Hematopoietic multipotent progenitor cell treated with erythropoietin and hydrocortisone succinate and interleukin-3 and kit ligand, for 8 days (in vitro differentiated cells): ENCODE measurements at regions not wholly inside any gene's neighbourhood (a gene's known extent, or its start where the extent isn't known, plus 50 kb on each side); places are given as distances from the start of the nearest gene placed in this dataset.

Experiments used
- DNase-seq: peaks from one replicate; pipeline ENCODE4 v3.0.0-alpha.2; 2015

GRCh38 chr2:6685447-6685846, 180.3 kb downstream of the CMPK2 start:
- DNase-seq: no peak

DNA sequence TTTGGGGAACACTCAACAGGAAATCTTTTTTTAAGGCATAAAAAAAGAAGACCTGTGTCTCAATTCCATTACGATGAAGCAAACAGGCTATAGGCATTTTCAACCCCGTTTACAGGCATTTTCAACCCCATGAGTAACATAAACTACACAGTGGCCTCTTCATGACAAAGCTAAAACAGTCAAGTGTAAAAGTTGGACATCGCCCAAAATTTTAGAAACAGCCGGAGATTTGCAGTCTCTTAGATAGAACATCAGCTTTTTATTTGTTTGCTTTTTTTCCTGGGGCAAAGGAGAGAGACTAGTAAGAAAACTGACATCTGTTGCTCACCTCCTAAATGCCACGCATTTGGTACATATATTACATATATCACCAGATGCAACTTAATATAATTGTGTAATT, 173.7 kb downstream of the CMPK2 start:
- no peak for DNase-seq

- no peak for DNase-seq
These were observed 172.9 kb downstream of the CMPK2 start for GRCh38 chr2:6692819-6693218.

- DNase-seq: no peak
These were observed 171.2 kb downstream of the CMPK2 start for GRCh38 chr2:6694555-6694954.

DNA sequence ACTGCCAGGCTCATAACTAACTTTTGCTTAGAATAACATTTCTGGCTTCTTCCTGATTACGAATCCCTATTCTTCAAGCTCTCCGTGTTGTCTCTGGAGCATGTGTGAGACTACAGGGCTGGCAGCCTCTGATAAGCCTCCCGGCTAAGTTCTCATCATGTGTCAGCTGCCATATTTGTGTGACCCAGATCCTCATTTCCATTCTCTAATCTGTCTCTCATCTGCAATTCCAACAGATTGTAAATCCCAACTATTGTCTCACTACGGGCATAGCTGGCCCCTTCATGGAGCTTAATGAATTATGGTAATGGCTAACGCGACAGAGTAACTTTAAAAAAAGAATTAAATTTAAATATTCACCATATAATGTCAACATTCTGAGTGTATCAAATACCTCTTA, 165.4 kb downstream of the CMPK2 start:
- DNase-seq: no peak

DNA sequence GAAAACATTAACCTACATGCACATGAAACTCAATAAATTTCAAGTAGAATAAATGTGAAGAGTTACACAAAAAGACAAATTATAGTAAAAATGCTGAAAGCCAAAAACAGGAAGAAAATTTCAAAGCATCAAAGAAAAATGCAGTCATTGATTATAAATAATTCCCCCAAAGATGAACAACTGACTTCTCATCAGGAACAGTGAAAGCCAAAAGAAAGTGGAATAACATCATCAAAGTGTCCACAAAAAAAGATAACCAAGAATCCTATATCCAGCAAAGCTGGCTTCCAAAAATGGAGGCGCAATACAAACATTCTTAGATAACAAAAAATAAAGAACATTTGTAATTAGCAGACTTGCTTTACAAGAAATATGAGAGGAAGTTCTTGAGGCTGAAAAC, 161.6 kb downstream of the CMPK2 start:
- no peak for DNase-seq

DNA sequence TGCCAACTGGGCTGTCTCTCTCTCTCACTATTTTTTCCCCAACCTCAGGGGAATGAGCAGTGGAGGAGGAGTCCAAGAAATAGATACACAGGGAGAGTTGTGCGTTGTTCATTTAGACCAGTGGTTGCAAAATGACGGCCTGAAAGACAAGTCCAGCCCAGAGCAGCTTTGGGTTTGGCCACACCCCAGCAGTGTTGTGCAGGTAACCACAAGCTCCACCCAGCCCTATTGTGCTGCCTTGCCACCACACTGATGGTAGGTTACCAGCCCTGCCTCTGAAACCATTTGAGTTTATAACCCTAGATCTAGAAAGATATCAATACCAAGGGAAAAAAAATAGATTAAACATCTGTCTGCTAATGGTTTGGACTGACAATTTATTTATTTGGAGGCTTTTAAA, 144.3 kb downstream of the CMPK2 start:
- DNase-seq: no peak

DNA sequence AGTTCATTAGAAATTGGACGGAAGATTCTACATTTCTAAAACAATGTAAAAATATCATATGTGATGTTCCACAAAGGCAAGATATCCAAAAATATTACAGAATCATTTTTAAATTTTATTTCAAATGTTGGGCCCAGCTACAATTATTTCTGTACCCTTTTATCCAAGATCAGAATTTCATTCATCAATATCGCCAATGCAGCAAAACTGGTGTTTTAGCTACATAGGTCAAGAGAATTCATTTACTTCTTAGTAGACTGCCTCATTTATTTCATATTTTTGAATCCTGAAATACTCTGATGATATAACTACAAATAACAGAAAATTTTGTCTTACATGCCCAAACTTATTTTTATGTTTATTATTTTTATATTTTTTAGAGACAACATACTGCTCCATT, 143.1 kb downstream of the CMPK2 start:
- DNase-seq: no peak

- no peak for DNase-seq
These were observed 141.7 kb downstream of the CMPK2 start for GRCh38 chr2:6723865-6724604.

DNA sequence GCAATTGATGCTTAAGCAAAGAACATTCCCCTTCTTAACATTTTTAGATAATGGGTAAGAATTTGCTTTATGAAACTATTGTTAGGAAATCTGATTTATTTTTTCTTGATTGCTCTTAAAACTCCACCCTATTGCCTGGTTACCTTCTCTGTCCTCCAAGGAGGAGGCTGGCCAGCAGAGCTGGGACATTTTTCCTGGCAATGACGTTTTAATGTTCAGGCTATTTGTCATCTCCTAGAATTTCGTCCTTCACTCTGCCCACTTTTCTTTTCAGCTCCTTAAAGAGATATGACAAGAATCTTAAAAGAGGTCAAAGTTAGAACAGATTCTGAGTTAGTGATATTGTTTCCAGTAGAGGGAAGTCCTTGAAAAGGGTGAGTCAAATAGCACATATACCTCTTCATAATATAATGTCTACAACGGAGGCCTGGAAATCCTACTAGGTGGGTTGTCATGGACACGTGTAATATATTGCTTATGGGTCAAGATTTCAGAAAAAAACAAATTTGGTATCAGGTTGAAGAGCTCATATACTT, 141.0 kb downstream of the CMPK2 start:
- DNase-seq: no peak

GRCh38 chr2:6728156-6728555, 137.6 kb downstream of the CMPK2 start:
- no peak for DNase-seq

DNA sequence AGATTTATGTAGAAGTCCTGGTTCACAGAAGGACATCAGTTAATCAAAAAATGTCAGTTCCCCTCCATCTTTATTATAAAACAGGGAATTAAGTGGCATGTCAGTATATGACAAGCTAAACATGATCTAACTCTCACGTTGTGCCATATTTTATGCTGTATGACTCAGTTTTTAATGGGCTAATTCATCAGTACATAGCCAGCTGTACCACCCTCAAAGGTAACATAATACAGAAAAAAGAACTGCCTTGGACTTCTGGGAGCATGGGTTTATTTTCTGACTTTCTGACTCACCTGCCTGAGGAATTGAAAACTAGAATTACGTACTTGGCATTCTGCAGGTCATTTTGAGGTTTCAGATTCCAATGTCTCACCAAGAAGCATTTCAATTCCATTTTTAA, 135.7 kb downstream of the CMPK2 start:
- no peak for DNase-seq

DNA sequence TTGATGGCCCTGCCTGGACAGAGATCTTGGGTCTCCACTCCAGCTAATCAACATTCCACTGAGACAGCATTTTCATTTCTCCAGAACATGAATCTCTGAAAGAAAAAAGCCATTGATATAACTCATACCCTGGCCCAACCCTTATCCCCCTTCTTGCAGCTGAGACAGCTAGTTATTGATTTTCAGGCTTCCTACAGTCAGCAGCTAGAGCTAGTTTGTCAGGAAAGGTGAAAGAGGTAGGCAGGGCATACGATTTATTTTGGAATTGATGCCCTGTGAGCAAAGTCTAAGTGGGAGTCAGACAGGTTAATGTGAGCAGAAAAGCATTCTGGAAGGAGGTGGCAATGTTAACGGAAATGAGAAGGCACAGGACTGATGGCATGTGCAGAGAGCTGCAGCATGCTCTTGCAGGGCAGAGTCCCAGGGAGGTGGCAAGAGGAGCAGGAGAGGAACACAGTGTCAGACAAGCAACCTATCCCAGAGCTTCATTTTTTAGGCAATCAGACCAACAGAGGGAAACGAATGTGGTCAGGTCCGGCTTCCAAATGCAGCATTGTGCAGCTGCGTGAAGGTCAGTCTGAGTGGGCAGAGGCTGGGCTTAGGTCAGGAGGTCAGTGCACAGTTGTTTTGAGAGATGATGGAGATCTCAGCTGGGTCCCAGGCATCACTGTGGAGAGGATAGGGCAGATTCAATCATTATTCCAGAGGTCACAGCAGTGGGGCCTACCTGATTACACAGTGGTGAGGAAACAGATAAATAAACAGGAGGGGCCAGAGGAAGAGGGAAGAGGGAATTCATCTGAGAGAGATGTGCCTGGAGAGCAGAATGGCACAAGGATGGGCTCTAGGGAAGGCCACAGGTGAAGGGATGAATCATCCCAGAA, 134.8 kb downstream of the CMPK2 start:
- DNase-seq: no peak

GRCh38 chr2:6739547-6739946, 126.2 kb downstream of the CMPK2 start:
- DNase-seq: no peak

GRCh38 chr2:6741229-6741628, 124.5 kb downstream of the CMPK2 start:
- DNase-seq: no peak

DNA sequence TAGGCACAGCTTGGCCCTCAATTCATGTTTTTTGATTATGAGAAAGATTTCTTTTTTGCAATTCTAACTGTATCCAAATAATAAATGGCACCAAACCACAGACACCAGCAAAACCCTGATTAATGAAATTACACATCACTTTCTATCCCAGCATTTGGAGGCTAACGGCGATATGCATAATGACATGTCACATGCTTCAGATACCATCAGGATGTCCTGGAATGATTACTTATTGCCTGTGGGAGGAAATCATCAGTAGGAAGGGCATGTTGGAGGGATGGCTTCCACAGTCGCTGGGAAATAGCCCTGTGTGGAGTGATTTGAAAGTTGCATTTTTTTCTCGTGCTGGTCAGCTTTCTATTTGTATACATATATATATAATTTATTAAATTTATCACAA, 121.7 kb downstream of the CMPK2 start:
- DNase-seq: no peak

DNA sequence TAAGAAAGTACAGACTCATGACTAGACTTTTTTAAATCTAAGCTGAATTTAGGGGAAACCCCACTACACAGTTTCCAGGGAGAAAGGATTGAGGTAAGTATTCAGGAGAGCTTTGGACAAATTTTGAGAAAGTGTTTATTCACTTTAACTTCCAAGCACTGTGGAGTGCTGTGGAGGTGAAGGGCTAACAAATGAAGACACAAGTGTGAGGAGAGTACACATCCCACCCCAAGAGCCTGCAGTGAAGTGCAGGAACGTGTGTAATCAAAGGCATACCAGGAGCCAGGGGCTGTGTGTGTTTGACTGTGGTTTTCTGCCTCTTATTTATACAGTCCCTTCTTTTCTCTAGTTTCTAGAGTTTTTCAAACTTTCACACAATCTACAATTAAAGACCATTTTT, 118.3 kb downstream of the CMPK2 start:
- DNase-seq: no peak

GRCh38 chr2:6748406-6749067, 117.2 kb downstream of the CMPK2 start:
- DNase-seq: no peak

- DNase-seq: no peak
These were observed 115.7 kb downstream of the CMPK2 start for GRCh38 chr2:6749962-6750361.

GRCh38 chr2:6750411-6751158, 115.1 kb downstream of the CMPK2 start:
- peak; percentile 25 for DNase-seq

GRCh38 chr2:6754419-6754818, 111.3 kb downstream of the CMPK2 start:
- DNase-seq: no peak

DNA sequence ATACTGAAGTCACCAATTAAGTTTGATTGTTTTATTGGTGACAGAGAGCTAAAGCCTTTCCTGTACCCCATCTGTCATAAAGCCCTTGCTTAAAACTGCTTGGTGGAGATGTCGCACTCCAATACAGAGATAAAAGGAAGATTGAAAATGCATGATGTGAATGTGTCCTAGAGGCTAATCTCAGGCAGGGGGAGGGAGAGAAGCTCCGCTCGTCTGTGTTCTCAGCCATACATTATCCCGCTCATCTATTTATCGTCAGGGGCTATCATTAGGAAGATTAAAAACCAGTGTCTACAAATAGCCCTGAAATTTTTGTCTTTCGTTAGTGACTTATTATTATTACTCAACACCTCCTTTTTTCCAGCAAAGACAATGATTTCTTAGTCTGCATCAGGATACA, 110.3 kb downstream of the CMPK2 start:
- DNase-seq: no peak

- no peak for DNase-seq
These were observed 108.5 kb downstream of the CMPK2 start for GRCh38 chr2:6757215-6757614.
